Keratinocyte (primary cell): ENCODE measurements at regions not wholly inside any gene's neighbourhood (a gene's known extent, or its start where the extent isn't known, plus 50 kb on each side); places are given as distances from the start of the nearest gene placed in this dataset.

Experiments
- DNase-seq: peaks from one replicate; pipeline ENCODE4 v3.0.0-alpha.2; 2011; ENCODE audit warnings: low read depth, missing footprints, low spot score
- FAIRE-seq: peaks from 2 replicates; lab custom pipeline; 2011; peaks lifted over from hg19 to GRCh38; lab: Jason Lieb, UNC
- H2AFZ ChIP-seq: 2 replicates; pipeline ENCODE4 v1.6.0; 2012; ENCODE audit warnings: low read length, control low read depth, inconsistent platforms; ENCODE audit not compliant: control insufficient read depth
- H3K27ac ChIP-seq: 2 replicates; pipeline ENCODE4 v1.5.1; 2011; ENCODE audit warnings: low read length; ENCODE audit not compliant: control insufficient read depth, insufficient read depth
- H3K27me3 ChIP-seq: 3 replicates; pipeline ENCODE4 v1.6.0; 2011; ENCODE audit warnings: low read length; ENCODE audit not compliant: control insufficient read depth, insufficient read depth; ENCODE audit errors: extremely low read depth
- H3K36me3 ChIP-seq, 2 experiments: 2 replicates in 1 of 2; 3 replicates in 1 of 2; pipeline ENCODE4 v1.5.1; 2011; ENCODE audit warnings: low read length in 2 of 2, mild to moderate bottlenecking in 1 of 2; ENCODE audit not compliant: control insufficient read depth in 2 of 2, insufficient read depth in 2 of 2; ENCODE audit errors: extremely low read depth in 1 of 2
- H3K4me1 ChIP-seq: 3 replicates; pipeline ENCODE4 v1.5.1; 2011; ENCODE audit warnings: low read length; ENCODE audit not compliant: control insufficient read depth, insufficient read depth; ENCODE audit errors: extremely low read depth
- H3K4me2 ChIP-seq: 3 replicates; pipeline ENCODE4 v1.6.0; 2011; ENCODE audit warnings: low read depth, low read length; ENCODE audit not compliant: control insufficient read depth, insufficient read depth; ENCODE audit errors: extremely low read depth
- H3K4me3 ChIP-seq, 3 experiments: fragments of 200-600 bp in 1 of 3; sonication (generic) in 1 of 3; 2 replicates in 2 of 3; 3 replicates in 1 of 3; pipeline ENCODE4 v1.5.1; 2011 to 2016; ENCODE audit warnings: low read length in 3 of 3, mild to moderate bottlenecking in 3 of 3, control low read depth in 2 of 3, inconsistent platforms in 1 of 3, low read depth in 1 of 3, mixed read lengths in 1 of 3, mixed run types in 1 of 3, moderate library complexity in 1 of 3; ENCODE audit not compliant: control insufficient read depth in 2 of 3, insufficient read depth in 2 of 3; ENCODE audit errors: extremely low read depth in 1 of 3
- H3K79me2 ChIP-seq: 2 replicates; pipeline ENCODE4 v1.6.0; 2012; ENCODE audit warnings: low read length; ENCODE audit not compliant: control insufficient read depth, insufficient read depth
- H3K9ac ChIP-seq: 3 replicates; pipeline ENCODE4 v1.6.0; 2011; ENCODE audit warnings: low read length; ENCODE audit not compliant: control insufficient read depth, insufficient read depth; ENCODE audit errors: extremely low read depth
- H3K9me1 ChIP-seq: 3 replicates; pipeline ENCODE4 v1.6.0; 2011; ENCODE audit warnings: low read length; ENCODE audit not compliant: control insufficient read depth, insufficient read depth; ENCODE audit errors: extremely low read depth
- H3K9me3 ChIP-seq: 2 replicates; pipeline ENCODE4 v1.5.1; 2012; ENCODE audit warnings: low read depth, low read length; ENCODE audit not compliant: control insufficient read depth
- H4K20me1 ChIP-seq: 3 replicates; pipeline ENCODE4 v1.6.0; 2011; ENCODE audit warnings: low read length; ENCODE audit not compliant: control insufficient read depth, insufficient read depth; ENCODE audit errors: extremely low read depth
- EZH2 ChIP-seq: IDR thresholded peaks from one replicate; pipeline ENCODE4 v1.6.1; 2012; ENCODE audit warnings: inconsistent platforms, mild to moderate bottlenecking, low read length, moderate library complexity
- dilution Hi-C: fragments of 300-500 bp; cut with MboI; formaldehyde crosslinking; loops from one replicate; pipeline ENCODE4 v1.7.0; 2020; ENCODE audit warnings: low sequenced_read_pairs; ENCODE audit not compliant: extremely low pct_ligation_motif_present
- TF ChIP-seq, protein P1 (sequence below), 3 experiments: IDR thresholded peaks in 1 of 3; conservative IDR thresholded peaks in 1 of 3; optimal IDR thresholded peaks in 1 of 3; 2 replicates in 2 of 3; 3 replicates in 1 of 3; pipeline versions ENCODE3 to v1.5.1; 2011; ENCODE audit warnings: low read length in 3 of 3, mild to moderate bottlenecking in 3 of 3, moderate library complexity in 2 of 3, control low read depth in 1 of 3, inconsistent platforms in 1 of 3; ENCODE audit not compliant: insufficient read depth in 2 of 3; ENCODE audit errors: extremely low read depth in 1 of 3

DNA sequence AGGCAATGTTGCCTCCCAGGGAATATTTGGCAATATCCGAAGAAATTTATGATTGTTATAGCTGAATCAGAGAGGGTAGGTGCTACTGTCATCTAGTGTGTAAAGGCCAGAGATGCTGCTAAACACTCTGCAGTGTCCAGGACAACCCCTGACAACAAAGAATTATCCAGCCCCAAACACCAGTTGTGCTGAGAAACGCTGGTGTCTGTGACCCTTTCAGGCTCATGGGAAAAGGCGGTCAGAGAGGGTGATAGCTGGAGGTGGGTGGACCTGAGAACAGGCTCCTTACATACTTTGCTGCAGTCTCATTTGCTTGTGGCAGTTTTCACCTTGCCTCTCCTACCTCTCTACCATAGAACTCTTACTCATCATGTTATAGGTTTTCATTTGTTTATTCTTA lies 295.3 kb upstream of the DMRT1 start:
- no peaks in the 10 kb centered on the region for H4K20me1 ChIP-seq
- no peaks in the 10 kb centered on the region for H3K9me3 ChIP-seq
- H2AFZ ChIP-seq, result no peak overlapping the region
- no peak for DNase-seq
- H3K9ac ChIP-seq, result no peak overlapping the region
- no peak overlapping the region for H3K4me2 ChIP-seq
- TF ChIP-seq, protein P1, sequence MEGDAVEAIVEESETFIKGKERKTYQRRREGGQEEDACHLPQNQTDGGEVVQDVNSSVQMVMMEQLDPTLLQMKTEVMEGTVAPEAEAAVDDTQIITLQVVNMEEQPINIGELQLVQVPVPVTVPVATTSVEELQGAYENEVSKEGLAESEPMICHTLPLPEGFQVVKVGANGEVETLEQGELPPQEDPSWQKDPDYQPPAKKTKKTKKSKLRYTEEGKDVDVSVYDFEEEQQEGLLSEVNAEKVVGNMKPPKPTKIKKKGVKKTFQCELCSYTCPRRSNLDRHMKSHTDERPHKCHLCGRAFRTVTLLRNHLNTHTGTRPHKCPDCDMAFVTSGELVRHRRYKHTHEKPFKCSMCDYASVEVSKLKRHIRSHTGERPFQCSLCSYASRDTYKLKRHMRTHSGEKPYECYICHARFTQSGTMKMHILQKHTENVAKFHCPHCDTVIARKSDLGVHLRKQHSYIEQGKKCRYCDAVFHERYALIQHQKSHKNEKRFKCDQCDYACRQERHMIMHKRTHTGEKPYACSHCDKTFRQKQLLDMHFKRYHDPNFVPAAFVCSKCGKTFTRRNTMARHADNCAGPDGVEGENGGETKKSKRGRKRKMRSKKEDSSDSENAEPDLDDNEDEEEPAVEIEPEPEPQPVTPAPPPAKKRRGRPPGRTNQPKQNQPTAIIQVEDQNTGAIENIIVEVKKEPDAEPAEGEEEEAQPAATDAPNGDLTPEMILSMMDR (optimal IDR thresholded peaks at IDR 0.05 in 1 of 3, IDR thresholded peaks at IDR 0.05 in 1 of 3, conservative IDR thresholded peaks at IDR 0.05 in 1 of 3; ENCODE audit: extremely low read depth in 1 of 3, insufficient read depth in 2 of 3, low read length in 3 of 3), result no peak
- TF ChIP-seq EZH2, result no peak
- H3K79me2 ChIP-seq, result peaks cover 23% of the 10 kb centered on the region
- H3K9me1 ChIP-seq, result no peaks in the 10 kb centered on the region
- peaks cover 10% of the 10 kb centered on the region for H3K4me1 ChIP-seq
- peaks cover 3 to 8% of the 10 kb centered on the region in 2 experiments for H3K36me3 ChIP-seq
- no peaks in the 10 kb centered on the region for H3K27me3 ChIP-seq
- peak overlapping the region; percentile 34 for H3K27ac ChIP-seq
- no peak overlapping the region for H3K4me3 ChIP-seq
- dilution Hi-C loops, result no loop called here
- peak; percentile 29 for FAIRE-seq

DNA sequence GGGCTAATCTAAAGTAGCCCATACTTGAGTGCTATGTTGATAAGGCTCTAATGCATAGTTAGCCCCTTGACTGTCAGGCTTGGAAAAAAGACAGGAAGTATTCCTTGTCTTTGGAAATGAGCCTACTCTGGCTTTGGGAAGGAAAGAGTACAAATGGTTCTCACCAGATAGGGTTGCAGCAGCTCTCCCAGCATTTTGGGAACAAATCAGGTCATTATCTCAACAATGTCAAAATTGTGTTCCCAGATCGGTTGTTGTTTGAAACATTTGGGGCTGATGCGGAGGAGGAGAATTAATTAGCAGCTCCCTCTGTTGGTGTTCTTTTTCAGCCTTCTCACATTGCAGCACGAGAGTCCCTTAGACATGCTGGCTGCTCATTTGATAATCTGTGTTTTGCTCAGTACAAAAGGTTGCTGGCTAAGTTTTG lies 294.7 kb upstream of the DMRT1 start:
- Histone ChIP-seq H4K20me1 (no peaks in the 10 kb centered on the region), H3K36me3 (peaks cover 4 to 8% of the 10 kb centered on the region in 2 experiments), H3K4me2 (peak overlapping the region; percentile 33), H3K27me3 (no peaks in the 10 kb centered on the region), H3K4me3 (no peak overlapping the region), H3K4me1 (peaks cover 10% of the 10 kb centered on the region), H3K9me3 (no peaks in the 10 kb centered on the region), H3K9ac (no peak overlapping the region), H3K27ac (peak overlapping the region; percentile 10), H2AFZ (no peak overlapping the region), H3K9me1 (no peaks in the 10 kb centered on the region), H3K79me2 (peaks cover 21% of the 10 kb centered on the region)
- FAIRE-seq (peak; percentile 29), DNase-seq (no peak)
- dilution Hi-C loops, result no loop called here
- TF ChIP-seq, protein P1 (optimal IDR thresholded peaks at IDR 0.05 in 1 of 3, IDR thresholded peaks at IDR 0.05 in 1 of 3, conservative IDR thresholded peaks at IDR 0.05 in 1 of 3; ENCODE audit: extremely low read depth in 1 of 3, insufficient read depth in 2 of 3, low read length in 3 of 3), result peak; percentile 20 to 56 (median 29)
- no peak for TF ChIP-seq EZH2
